ENCODE measurements at regions not wholly inside any gene's neighbourhood (a gene's known extent, or its start where the extent isn't known, plus 50 kb on each side); places are given as distances from the start of the nearest gene placed in this dataset.
"Not testable (repeated sequence)": the region's sequence is repeated elsewhere in the genome, so short reads cannot be mapped to it uniquely, and the experiment has no call there.

DNA sequence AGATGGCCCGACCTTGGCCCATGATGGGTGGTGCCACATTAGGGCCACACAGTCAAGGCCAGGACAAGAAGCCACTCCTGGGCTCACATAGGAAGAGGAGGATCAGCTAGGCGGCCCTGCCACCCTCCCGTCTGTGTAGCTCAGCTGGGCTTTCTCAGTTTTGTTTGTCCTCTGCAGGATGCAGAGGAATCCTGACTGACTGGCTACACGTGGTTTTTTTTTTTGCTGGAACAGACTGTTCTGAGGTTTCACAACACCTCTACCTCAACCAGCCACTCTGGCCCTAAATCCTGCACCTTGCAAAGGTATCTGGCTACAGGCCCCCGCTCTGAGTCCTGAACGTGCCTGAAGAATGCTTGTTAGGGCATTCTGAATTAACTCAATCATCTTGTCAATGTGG is 88.3 kb upstream of the MSX2 start:
- DNase-seq (ENCODE audit: low read depth) = no peak

GRCh38 chr5:174642816-174643405 is 81.5 kb upstream of the MSX2 start:
- DNase-seq (ENCODE audit: low read depth) = no peak

- DNase-seq (ENCODE audit: low read depth) = no peak
These were observed 79.9 kb upstream of the MSX2 start for GRCh38 chr5:174644436-174644835.

GRCh38 chr5:174644923-174645322 is 79.5 kb upstream of the MSX2 start:
- DNase-seq (ENCODE audit: low read depth) = no peak

GRCh38 chr5:174645677-174646076 is 78.7 kb upstream of the MSX2 start:
- DNase-seq (ENCODE audit: low read depth) = no peak

DNA sequence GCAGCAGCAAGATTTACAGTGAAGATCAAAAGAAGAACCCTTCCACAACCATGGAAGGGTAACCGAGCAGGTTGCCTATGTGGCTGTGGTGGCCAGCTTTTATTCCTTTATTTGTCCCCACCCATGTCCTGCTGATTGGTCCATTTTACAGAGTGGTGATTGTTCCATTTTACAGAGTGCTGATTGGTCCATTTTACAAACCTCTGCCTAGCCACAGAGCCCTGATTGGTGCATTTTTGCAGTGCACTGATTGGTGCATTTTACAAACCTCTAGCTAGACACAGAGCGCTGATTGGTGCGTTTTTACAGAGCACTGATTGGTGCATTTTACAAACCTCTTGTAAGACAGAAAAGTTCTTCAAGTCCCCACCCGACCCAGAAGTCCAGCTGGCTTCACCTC is 75.8 kb upstream of the MSX2 start:
- not testable (repeated sequence) for DNase-seq (ENCODE audit: low read depth)

- DNase-seq (ENCODE audit: low read depth) = no peak
These were observed 75.0 kb upstream of the MSX2 start for GRCh38 chr5:174649391-174649790.

- DNase-seq (ENCODE audit: low read depth) = no peak
These were observed 69.9 kb upstream of the MSX2 start for GRCh38 chr5:174654442-174654841.

DNA sequence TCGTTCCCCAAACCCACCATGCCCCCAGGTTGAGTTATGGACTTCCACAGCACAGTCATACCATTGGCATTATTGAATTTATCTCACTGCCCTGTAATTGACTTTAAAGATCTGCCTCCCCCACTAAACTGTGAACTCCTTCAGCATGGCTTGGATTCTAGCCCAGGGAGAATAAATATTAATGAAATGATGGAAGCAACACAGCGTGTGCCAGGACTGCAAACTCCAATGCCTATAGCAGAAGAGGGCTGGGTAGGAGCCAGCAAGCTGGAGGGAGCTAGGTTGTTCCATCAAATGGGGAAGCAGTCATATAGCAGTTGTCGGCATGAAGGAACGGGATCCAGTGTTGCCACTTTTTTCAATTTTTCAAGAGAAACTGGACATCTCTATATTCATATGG is 69.0 kb upstream of the MSX2 start:
- no peak for DNase-seq (ENCODE audit: low read depth)

GRCh38 chr5:174664180-174664850 is 60.1 kb upstream of the MSX2 start:
- no peak for DNase-seq (ENCODE audit: low read depth)

DNA sequence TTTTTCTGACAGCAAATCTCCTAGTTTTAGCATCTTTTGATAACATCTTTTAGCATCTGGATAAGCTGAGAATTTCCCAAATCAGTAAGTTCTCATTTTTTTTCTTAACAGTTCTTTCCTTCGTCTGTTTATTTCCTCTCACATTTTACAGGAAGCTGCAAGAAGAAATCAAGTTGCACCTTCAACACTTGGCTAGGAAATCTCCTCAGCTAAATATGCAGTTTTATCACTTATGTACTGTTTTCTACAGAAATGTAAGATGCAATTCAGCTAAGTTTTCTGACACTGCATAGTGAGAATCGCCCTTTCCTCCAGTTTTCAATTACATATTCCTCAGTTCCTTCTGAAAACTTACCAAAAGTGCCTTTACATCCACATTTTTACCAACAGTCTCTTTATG is 59.0 kb upstream of the MSX2 start:
- DNase-seq (ENCODE audit: low read depth) = no peak

GRCh38 chr5:174667526-174667925 is 56.9 kb upstream of the MSX2 start:
- DNase-seq (ENCODE audit: low read depth) = no peak

DNA sequence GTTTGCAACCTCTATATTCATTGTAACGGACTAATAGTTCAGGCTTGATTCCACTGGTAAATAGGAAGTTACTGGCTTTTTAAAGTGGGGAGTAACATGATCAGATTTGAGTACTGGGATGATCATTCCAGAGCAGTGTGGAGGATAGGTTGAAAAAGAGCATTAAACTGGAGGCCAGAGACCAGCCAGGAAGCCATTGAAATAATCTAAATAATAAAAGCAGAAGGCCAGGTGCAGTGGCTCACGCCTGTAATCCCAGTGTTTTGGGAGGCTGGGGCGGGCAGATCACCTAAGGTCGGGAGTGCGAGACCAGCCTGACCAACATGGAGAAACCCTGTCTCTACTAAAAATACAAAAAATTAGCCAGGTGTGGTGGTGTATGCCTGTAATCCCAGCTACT is 56.0 kb upstream of the MSX2 start:
- DNase-seq (ENCODE audit: low read depth) = no peak

All from stimulated activated CD4-positive, alpha-beta T cell treated with anti-CD3 and anti-CD28 coated beads, Interleukin-2, amount 100 ng/mL, for 4 hours (primary cell).